ENCODE measurements at regions not wholly inside any gene's neighbourhood (a gene's known extent, or its start where the extent isn't known, plus 50 kb on each side); places are given as distances from the start of the nearest gene placed in this dataset.

DNA sequence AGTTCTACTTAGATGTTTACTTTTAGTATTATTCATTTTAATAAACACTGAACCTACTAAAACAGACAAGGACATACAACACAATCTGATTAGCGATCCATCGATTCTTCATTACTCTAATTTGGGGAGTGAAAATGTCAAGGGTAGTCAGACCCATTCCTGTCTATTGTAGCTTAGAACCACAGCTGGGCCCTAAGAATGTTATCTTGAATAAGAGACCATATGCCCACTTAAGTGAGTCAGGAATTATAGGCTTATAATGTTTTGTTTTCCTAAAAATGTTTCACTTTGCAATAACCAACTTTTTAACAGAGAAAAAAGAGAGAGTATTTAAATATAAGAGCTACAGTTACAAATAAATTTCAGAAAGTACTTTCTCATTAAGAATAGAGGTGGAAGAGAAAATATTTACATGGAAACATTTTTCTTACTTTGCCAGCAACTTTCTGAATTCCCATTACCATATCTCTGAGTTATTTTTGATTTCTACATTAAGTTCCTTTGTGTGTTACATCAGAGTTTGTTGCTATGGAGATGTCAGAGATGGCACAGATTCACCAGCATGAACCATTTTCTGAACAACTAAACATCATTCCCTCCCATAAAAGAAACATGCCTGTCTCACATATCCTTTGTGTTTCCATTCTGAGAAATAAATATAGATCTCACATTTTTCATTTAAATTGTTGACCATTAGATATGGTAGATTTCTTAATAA lies 75.4 kb upstream of the SLC13A1 start:
- H2AFZ ChIP-seq (ENCODE audit: low read depth, low read length) = no peak overlapping the region
- no peak overlapping the region for H3K4me2 ChIP-seq (ENCODE audit: insufficient read depth, low read length)
- no peaks in the 10 kb centered on the region for H3K36me3 ChIP-seq (ENCODE audit: control insufficient read depth, insufficient read depth, low read length)
- H3K27me3 ChIP-seq (ENCODE audit: control insufficient read depth in 2 of 2, insufficient read depth in 2 of 2, low read length in 2 of 2) = no peaks in the 10 kb centered on the region
- H3K4me1 ChIP-seq (replicated peaks in 1 of 2; ENCODE audit: control insufficient read depth in 2 of 2, insufficient read depth in 2 of 2, low read length in 2 of 2) = no peaks in the 10 kb centered on the region
- no peak for TF ChIP-seq ZNF77 (CRISPR knock-in tag; IDR thresholded peaks at IDR 0.05)
- 0 out of 2 replicates have a peak, but pooled peaks have one; percentile 10 for TF ChIP-seq RFX1 (IDR thresholded peaks at IDR 0.05)
- no peak for TF ChIP-seq PCBP2 (IDR thresholded peaks at IDR 0.05; ENCODE audit: low read depth, low read length, poor library complexity, severe bottlenecking)
- no TSS peak for BruUV-seq (replicated peaks)
- no peaks in the 10 kb centered on the region for H3K9me1 ChIP-seq (ENCODE audit: control insufficient read depth, insufficient read depth, low read length)
- POLR2A ChIA-PET = no interaction called here
- H3K79me2 ChIP-seq (ENCODE audit: control insufficient read depth, insufficient read depth, low read length) = no peaks in the 10 kb centered on the region
- CTCF ChIA-PET (ENCODE audit: low intra/inter-chr PET ratio) = no interaction called here
- WGBS (ENCODE audit: insufficient coverage, low coverage, missing lambda C conversion rate) = 0% methylated on average over 2 of the region's 2 CpGs
- H3K9me3 ChIP-seq (replicated peaks; ENCODE audit: control insufficient read depth, insufficient read depth, low read depth, low read length) = no peaks in the 10 kb centered on the region; the same call in 1 of the 2 replicates
- no peak overlapping the region for H3K27ac ChIP-seq (ENCODE audit: extremely low read depth, low read depth, low read length)
- no peak for ATAC-seq
- in situ Hi-C loops (cut with MboI) = no loop called here
- H4K20me1 ChIP-seq (replicated peaks; ENCODE audit: control insufficient read depth, insufficient read depth, low read length) = no peaks in the 10 kb centered on the region
- no peak for FAIRE-seq
- no peak for DNase-seq (ENCODE audit: extremely low read depth in 1 of 4, low spot score in 3 of 4)
- no peak overlapping the region for H3K4me3 ChIP-seq
- no peak overlapping the region for H3K9ac ChIP-seq (ENCODE audit: insufficient read depth in 1 of 2, low read depth in 2 of 2, low read length in 2 of 2)
- intact Hi-C loops (cut with micrococcal nuclease) = no loop called here

DNA sequence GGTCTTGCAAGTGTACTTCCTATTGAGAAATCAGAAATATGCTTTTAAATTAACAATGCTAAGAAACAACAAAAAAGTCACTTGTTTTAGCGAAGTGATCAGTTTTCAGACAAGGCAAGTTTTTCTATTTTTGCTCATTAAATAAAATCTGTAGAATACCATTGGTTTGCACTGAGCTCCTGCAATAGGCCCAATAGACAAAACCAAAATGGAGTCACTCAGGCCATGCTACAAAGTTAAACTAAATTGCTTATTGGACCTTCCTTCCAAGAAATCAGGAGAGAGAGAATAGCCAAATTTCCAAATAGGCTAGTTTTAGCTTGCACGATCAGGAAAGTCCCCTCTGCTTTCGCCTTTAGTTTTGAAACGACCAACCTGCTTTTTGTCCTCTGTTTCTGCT lies 73.4 kb upstream of the SLC13A1 start:
- no peak for ATAC-seq
- DNase-seq (ENCODE audit: extremely low read depth in 1 of 4, low spot score in 3 of 4) = no peak
- Histone ChIP-seq H3K79me2 (ENCODE audit: control insufficient read depth, insufficient read depth, low read length) (no peaks in the 10 kb centered on the region), H3K27ac (ENCODE audit: extremely low read depth, low read depth, low read length) (no peak overlapping the region), H3K9ac (ENCODE audit: insufficient read depth in 1 of 2, low read depth in 2 of 2, low read length in 2 of 2) (no peak overlapping the region), H3K9me3 (replicated peaks; ENCODE audit: control insufficient read depth, insufficient read depth, low read depth, low read length) (peaks cover 4% of the 10 kb centered on the region; the same call in 1 of the 2 replicates), H3K4me1 (replicated peaks in 1 of 2; ENCODE audit: control insufficient read depth in 2 of 2, insufficient read depth in 2 of 2, low read length in 2 of 2) (no peaks in the 10 kb centered on the region), H3K4me2 (ENCODE audit: insufficient read depth, low read length) (no peak overlapping the region), H3K9me1 (ENCODE audit: control insufficient read depth, insufficient read depth, low read length) (no peaks in the 10 kb centered on the region), H3K36me3 (ENCODE audit: control insufficient read depth, insufficient read depth, low read length) (no peaks in the 10 kb centered on the region), H3K4me3 (no peak overlapping the region), H4K20me1 (replicated peaks; ENCODE audit: control insufficient read depth, insufficient read depth, low read length) (no peaks in the 10 kb centered on the region), H3K27me3 (ENCODE audit: control insufficient read depth in 2 of 2, insufficient read depth in 2 of 2, low read length in 2 of 2) (no peaks in the 10 kb centered on the region), H2AFZ (ENCODE audit: low read depth, low read length) (no peak overlapping the region)
- POLR2A ChIA-PET = interaction anchor here (0.6 kb wide), 1 partner anchor 161 kb away, joined by 3 read pairs; no protein-coding TSS in a partner anchor
- intact Hi-C loops (cut with micrococcal nuclease) (no loop called here), in situ Hi-C loops (cut with MboI) (no loop called here)
- no TSS peak for BruUV-seq (replicated peaks)
- no peak for FAIRE-seq
- CTCF ChIA-PET (ENCODE audit: low intra/inter-chr PET ratio) = no interaction called here
- 2% methylated on average over 4 of the region's 4 CpGs for WGBS (ENCODE audit: insufficient coverage, low coverage, missing lambda C conversion rate)
- TF ChIP-seq POLR2A (conservative IDR thresholded peaks at IDR 0.05) (no peak), NELFE (IDR thresholded peaks at IDR 0.05; ENCODE audit: insufficient read depth, insufficient read length) (no peak), BRCA1 (IDR thresholded peaks at IDR 0.05) (no peak), BRCA1 (CRISPR knock-in tag; IDR thresholded peaks at IDR 0.05) (no peak), POLR2H (tag; IDR thresholded peaks at IDR 0.05; ENCODE audit: low read depth) (no peak), NFIC (IDR thresholded peaks at IDR 0.05) (no peak), ZKSCAN8 (CRISPR knock-in tag; IDR thresholded peaks at IDR 0.05) (no peak)
